Kidney epithelial cell (primary cell): ENCODE measurements at regions not wholly inside any gene's neighbourhood (a gene's known extent, or its start where the extent isn't known, plus 50 kb on each side); places are given as distances from the start of the nearest gene placed in this dataset.

Experiments used
- DNase-seq: peaks from one replicate; pipeline ENCODE4 v3.0.0-alpha.2; 2010; ENCODE audit warnings: low read depth
- H3K27me3 ChIP-seq: 2 replicates; pipeline ENCODE4 v1.6.0; 2011; ENCODE audit warnings: low read length; ENCODE audit not compliant: control insufficient read depth, insufficient read depth
- H3K36me3 ChIP-seq: 2 replicates; pipeline ENCODE4 v1.5.1; 2011; ENCODE audit warnings: low read length; ENCODE audit not compliant: control insufficient read depth, insufficient read depth
- H3K4me3 ChIP-seq: 2 replicates; pipeline ENCODE4 v1.5.1; 2011; ENCODE audit warnings: low read depth, mild to moderate bottlenecking, control low read depth, low read length
- TF ChIP-seq, protein P1 (sequence below): IDR thresholded peaks from 2 replicates; pipeline ENCODE4 v1.5.1; 2011; ENCODE audit warnings: mild to moderate bottlenecking, moderate library complexity, low read length, control low read depth, inconsistent platforms; ENCODE audit not compliant: insufficient read depth, poor library complexity, severe bottlenecking

DNA sequence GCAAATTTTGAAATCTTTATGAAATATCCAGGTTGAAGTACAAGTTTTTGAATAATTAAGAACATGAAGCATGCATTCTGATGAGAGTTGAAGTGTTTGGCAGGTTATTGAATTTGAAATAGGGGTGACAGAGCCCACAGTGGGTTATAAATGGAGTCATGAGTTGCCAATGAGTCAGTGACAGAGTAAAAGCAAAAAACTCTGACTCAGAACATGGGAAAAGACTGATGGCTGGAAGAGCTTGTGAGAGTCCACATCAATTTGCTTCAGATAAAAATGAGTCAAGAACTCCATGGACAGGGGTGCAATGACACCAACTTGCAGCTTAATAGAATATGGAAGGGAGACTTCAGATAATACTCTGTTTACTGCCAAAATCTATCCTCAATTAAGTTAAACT lies 105.3 kb downstream of the SLC6A15 start:
- H3K27me3 ChIP-seq: no peaks in the 10 kb centered on the region
- H3K4me3 ChIP-seq: no peak overlapping the region
- TF ChIP-seq, protein P1, sequence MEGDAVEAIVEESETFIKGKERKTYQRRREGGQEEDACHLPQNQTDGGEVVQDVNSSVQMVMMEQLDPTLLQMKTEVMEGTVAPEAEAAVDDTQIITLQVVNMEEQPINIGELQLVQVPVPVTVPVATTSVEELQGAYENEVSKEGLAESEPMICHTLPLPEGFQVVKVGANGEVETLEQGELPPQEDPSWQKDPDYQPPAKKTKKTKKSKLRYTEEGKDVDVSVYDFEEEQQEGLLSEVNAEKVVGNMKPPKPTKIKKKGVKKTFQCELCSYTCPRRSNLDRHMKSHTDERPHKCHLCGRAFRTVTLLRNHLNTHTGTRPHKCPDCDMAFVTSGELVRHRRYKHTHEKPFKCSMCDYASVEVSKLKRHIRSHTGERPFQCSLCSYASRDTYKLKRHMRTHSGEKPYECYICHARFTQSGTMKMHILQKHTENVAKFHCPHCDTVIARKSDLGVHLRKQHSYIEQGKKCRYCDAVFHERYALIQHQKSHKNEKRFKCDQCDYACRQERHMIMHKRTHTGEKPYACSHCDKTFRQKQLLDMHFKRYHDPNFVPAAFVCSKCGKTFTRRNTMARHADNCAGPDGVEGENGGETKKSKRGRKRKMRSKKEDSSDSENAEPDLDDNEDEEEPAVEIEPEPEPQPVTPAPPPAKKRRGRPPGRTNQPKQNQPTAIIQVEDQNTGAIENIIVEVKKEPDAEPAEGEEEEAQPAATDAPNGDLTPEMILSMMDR: no peak
- no peaks in the 10 kb centered on the region for H3K36me3 ChIP-seq
- DNase-seq: no peak

DNA sequence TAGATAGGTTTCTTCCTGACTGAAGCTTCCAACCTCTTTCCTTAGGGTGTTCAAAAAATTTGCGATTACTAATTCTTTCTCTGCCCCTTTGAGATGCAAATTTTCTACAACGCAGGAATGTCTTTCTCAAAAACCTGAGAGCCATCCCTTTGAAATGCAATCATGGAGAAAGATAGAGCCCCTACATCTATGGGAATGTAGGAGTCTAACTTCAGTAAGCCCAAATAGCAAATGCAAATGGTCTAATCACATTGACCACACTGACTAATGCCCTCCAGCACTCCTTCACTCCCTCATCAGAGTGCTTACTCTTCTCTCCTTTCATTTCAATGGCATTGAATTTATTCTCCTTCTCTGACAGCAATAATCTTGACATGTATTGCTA lies 107.1 kb downstream of the SLC6A15 start:
- no peaks in the 10 kb centered on the region for H3K27me3 ChIP-seq
- no peak for DNase-seq
- H3K36me3 ChIP-seq: no peaks in the 10 kb centered on the region
- TF ChIP-seq, protein P1: no peak
- H3K4me3 ChIP-seq: no peak overlapping the region

DNA sequence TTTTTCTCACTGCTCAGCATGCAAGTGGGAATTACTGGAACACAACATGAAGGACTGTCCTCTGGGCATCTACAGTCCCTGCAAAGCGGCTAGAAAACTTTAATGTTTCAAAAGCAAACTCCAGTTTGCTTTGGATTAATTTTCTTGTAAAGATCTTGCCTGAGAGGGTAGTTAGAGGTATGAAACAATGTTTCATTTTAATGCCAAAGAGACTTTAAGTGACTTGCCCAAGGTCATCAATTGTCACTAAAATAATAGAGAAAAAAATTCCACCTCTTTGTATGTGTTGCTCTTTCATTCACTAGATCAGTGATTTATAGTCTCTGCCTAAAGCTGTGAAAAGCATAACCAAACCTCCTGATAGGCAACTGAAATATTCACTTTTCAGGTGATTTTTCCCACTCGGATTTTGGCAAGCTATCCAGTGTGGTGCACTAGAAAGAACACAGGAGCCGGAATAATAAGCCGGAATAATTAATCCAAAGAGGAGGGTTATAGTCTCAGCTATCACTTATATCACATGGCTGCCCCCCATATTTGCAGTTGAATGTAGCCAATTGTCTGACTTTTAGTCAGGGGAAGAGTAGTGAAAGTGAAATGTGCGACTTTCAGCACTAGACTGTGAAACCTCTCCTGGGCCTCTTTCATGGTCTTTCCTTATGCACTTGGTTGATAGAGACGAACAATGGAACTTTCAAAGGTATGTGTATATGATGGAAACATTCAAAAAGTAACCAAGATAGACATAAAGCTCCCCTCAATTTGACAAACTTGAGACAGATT lies 107.7 kb downstream of the SLC6A15 start:
- H3K27me3 ChIP-seq: no peaks in the 10 kb centered on the region
- no peaks in the 10 kb centered on the region for H3K36me3 ChIP-seq
- TF ChIP-seq, protein P1: no peak
- DNase-seq: no peak
- H3K4me3 ChIP-seq: no peak overlapping the region

GRCh38 chr12:84803661-84804060 lies 108.9 kb downstream of the SLC6A15 start:
- TF ChIP-seq, protein P1: no peak
- no peaks in the 10 kb centered on the region for H3K36me3 ChIP-seq
- no peaks in the 10 kb centered on the region for H3K27me3 ChIP-seq
- H3K4me3 ChIP-seq: no peak overlapping the region
- no peak for DNase-seq

- H3K27me3 ChIP-seq: no peaks in the 10 kb centered on the region
- H3K4me3 ChIP-seq: no peak overlapping the region
- H3K36me3 ChIP-seq: no peaks in the 10 kb centered on the region
- DNase-seq: no peak
- TF ChIP-seq, protein P1: no peak
These were observed 110.4 kb downstream of the SLC6A15 start for GRCh38 chr12:84802161-84802560.
